NOMO-1 treated with DMSO at 0.1 percent for 48 hours (cell line): ENCODE measurements at regions not wholly inside any gene's neighbourhood (a gene's known extent, or its start where the extent isn't known, plus 50 kb on each side); places are given as distances from the start of the nearest gene placed in this dataset.
"Not testable (repeated sequence)": the region's sequence is repeated elsewhere in the genome, so short reads cannot be mapped to it uniquely, and the experiment has no call there.

Experiments
- DNase-seq: peaks from one replicate; lab custom pipeline; 2025; ENCODE audit not compliant: unreplicated experiment; lab: John Stamatoyannopoulos, UW

DNA sequence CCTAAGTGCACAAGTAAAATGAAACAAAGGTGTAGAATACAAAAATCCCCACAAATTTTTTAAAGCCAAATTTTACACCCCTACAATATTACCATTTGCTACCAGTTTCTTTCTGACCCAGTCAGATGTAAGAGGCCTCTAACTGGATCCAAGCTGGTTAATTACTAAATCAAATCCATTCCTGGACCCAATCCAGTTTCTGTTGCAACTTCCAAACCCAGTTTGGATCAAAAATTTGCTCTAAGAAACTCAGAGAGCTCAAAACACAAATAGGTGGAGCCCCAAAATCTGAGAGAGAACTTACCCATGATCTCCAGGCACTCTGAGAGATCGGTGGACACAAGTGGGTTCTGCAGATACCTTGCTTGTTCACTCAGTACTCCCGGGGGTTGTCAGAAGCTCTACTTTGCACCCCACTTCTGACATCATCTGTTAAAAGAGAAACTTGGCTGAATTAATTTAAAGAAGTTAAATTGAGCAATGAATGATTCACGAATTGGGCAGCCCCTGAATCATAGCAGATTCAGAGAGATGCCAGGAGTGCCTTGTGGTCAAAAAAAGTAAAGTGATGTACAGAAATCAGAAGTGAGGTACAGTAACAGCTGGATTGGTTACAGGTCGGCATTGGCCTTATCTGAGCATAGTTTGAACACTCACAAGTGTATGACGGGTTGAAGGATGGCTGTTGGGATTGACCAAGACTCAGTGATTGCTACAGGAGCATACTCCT, 448.0 kb downstream of the KCNT2 start:
- peak; percentile 16 for DNase-seq

DNA sequence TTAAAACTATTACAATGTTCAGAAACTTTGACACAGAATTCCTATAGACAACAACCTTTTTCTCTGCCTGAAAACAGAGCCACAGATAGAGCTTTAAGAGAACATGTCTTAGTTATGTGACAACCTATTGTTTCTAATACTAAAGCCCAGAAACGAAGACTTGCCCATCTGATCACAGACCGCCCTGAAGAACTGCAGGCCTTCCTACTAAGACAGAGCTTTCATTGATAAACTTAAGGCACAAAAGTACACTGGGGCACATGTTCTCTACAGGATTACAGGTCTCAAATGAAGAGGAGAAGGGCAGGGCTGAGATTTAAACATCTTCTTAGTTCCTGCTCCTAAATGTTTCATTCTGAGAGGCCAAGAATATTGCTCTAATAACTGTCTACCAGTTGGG, 452.7 kb downstream of the KCNT2 start:
- DNase-seq, result no peak

DNA sequence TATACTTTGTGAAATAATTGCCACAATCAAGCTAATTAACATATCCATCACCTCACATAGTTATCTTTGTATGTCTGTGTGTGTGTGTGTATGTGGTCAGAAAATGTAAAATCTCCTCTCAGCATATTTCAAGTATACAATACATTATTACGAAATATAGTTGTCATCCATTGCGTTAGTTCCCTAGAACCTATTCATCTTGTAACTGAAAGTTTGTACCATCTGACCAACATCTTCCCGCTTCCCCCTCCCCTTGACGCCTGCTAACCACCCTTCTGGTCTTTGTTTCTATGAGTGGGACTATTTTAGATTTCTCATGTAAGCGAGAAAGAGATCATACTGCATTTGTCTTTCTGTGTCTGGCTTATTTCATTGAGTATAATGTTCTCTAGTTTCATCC, 455.3 kb downstream of the KCNT2 start:
- DNase-seq, result peak; percentile 83

DNA sequence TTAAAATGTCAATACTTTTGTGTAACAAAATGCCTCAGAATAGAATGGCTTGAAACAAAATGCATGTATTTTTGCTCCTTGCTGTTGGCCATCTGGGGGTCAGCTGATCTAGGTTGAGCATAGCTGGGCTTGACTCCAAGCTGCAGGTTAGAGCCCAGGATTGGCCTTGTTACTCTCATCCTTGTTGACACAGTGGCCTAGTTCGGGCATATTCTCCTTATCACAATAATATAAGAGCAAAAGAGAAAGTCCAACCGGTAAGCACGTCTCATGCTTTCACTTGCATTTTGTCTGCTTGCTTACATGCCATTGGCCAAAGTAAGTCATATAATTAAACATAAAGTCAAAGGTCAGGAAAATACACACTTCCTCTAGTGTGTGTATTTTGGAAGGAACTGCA, 456.2 kb downstream of the KCNT2 start:
- DNase-seq, result no peak

DNA sequence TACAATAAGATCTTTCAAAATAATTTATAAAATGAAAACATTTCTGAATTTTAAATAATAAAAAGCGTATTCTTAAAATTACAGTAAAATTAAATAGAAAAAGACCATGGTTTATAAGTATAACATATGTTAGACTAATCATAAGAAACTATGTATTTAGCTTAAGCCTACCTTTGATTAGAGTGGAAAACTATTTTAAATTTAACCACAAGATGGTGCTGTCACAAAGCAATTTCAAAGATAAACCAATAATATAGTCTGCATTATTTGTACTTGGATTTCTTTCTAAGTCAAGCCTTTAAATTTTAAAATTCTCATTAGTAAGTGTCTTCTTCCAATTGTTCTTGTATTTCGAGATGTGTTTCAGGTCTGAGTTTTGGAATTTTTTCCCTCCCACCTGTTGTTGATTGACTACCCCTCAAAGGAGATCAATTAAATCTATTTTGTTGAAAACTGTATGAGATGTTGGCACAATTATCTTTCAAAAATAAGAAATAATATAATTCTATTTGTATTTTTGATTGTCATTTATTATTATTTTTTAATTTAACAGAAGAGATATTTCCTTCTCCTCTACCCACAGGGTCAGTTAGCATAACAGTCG, 459.8 kb downstream of the KCNT2 start:
- DNase-seq, result peak; percentile 51

DNA sequence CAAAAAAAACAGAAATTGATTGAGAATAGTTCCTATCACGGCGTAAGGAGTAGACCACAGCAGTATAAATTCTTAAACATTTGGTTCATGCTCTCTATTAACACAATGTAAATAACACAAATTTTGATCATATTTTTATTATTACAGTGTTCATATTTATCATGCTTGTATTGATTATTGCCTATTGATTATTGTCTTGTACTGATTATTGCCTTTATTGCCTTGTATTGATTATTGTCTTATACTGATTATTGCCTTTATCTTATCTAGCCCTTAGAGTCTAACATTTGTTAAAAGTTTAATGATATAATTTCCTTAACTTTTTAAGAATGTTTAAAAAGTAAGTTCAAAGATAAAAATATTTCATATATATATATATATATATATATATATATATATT, 460.7 kb downstream of the KCNT2 start:
- DNase-seq, result no peak

DNA sequence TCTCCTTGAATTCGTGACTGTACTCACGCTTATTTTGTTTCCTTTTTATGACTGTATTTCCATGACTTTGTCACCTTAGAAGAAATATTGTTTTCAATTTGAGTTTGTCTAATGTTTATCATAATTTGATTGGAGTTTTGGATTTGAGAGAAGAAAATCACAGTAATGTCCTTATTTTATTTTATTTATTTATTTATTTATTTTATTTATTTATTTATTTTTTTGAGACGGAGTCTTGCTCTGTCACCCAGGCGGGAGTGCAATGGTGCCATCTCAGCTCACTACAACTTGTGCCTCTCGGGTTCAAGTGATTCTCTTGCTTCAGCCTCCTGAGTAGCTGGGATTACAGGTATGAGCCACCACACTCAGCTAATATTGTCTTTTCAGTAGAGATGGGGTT, 463.1 kb downstream of the KCNT2 start:
- not testable (repeated sequence) for DNase-seq

DNA sequence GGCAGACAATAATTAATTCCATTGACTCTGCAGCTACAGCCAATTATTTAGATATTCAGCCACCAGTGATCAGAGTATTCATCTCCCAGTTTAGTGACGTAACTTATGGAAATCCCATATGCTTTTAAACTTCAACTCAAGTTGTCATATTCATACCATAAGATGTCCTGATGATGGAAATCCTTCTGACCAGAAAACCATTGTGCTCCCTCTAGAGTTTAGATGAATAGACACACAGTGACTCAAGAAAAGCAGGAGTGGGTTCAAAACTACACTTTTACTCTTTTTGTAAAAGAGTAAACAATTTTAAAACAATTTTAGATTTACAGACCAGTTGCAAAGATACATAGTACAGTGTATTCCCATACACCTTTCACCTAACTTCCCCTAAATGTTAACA, 463.7 kb downstream of the KCNT2 start:
- no peak for DNase-seq

DNA sequence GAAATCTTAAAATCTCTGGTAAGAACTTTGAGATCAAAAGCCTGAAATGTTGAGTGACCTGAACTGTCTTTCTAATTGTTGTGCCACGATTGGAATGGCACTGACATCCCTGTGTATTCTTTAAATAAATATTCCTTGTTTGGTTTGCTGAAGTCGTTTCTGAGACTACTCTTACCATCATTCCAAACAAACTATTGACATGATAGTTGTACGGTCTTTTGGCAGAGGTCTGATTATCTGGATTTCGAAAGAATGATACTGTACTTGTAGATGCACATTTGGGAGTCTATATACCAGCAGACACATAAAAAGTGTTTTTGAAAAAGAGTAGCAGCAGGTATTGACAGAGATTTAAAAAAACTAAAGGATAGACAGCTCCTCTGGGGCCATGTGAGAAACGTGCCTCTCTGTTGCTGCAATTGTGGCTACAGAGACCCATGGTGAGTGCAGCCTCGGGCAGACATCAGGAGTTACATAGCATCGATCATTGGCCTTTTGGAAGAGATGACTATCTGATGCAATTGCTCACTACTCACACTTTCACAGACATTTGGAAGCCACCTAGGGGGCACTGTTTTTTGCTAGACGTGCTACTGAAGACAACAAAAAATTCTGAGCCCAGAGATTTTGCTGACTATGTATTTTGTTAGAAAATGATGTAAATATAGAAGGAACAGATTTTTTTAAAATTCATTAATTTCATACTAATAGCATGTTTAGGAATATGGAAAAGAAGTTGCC, 464.5 kb downstream of the KCNT2 start:
- DNase-seq, result no peak

DNA sequence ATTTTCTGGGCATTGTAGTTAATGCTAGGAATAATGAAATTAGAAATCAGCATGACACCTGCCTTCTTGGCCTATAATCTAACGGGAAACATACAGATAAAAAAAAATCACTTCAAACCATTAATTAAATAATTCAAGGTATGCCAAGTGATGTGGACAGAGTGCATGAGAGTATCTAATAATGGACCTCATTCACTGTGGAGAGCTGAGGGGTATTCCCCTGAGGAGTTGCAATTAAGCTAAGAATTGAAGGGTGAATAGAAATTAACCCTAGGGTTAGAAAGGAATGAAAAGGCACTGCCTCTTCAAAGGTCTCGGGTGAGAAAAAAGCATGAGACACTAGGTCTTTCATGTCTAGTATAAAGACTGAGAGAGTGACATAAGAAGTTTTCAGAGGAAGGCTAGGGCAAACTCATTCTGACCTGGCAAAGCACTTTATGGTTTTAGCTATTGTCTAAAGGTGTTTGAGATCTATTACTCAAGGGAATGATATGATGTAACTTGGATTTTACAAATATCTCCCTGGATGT, 466.1 kb downstream of the KCNT2 start:
- DNase-seq, result no peak

DNA sequence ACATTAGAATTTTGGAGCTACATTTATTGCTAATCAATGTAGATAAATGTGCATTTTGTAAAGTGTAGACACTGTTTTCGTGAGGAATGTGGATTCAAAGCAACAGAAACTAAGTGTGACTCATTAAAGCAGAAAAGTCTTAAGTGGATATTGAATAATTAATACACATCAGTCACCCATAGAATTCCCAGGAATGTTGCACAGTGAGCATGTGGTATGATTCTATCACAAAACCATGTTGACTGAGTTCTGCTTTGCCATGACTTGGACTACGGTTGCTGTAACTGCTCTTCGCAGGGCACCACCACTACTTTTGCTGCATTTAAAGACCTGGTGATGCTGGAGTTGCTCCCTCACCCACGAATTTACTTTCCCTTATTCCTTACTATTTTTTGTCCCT, 471.8 kb downstream of the KCNT2 start:
- DNase-seq, result no peak

DNA sequence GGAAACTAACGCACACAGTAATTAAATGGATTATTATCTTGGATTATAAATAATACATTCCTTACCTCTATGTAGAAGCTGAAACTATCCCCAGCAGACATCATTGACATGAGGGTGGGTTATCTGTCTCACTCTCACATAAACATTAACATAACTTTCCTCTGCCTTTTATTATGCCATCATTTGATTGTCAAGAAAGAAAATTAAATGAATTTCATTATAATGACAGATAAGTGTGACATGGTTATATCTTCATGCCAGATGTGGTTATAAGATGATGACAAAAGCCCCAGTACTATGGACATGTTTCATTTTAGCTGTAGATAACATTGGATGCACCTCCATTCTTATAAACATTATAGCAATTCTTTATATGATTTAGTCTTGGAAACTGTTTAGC, 476.5 kb downstream of the KCNT2 start:
- DNase-seq, result no peak

DNA sequence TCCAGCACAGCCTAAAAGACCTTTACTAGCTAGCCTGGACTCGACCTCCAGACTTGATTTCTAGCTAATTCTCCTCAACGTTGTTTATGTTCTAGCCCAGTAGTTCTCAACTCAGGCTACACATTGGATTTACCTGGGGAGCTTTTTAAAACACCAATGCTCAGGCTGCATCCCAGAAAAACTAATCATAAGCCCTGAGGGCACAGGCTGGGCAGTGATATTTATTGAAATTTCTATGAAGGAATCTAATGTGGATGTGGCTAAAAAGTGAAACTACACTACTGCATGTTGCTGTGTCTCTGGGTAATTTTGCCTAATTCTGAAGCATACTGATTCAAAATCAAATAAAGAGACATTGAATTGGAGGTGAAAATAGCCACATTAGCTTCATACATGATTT, 479.4 kb downstream of the KCNT2 start:
- no peak for DNase-seq

DNA sequence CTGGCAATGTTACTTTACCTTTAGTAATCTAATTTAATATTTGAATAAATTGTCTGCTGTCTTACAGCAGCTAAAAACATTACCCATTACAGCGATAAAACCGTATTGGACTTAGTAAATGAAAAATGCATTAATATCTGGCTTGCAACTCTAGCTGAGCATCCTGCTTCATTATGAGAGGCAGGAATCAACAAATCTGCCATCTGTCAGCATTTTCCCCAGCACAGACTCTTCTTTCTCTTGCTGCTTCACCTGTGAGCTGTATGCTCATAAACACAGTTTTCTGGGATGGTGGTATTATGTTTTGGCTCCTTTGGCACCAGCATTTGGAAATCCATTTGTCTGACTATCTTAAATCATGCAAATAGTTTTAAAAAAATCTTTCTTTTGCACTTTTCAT, 487.1 kb downstream of the KCNT2 start:
- no peak for DNase-seq

DNA sequence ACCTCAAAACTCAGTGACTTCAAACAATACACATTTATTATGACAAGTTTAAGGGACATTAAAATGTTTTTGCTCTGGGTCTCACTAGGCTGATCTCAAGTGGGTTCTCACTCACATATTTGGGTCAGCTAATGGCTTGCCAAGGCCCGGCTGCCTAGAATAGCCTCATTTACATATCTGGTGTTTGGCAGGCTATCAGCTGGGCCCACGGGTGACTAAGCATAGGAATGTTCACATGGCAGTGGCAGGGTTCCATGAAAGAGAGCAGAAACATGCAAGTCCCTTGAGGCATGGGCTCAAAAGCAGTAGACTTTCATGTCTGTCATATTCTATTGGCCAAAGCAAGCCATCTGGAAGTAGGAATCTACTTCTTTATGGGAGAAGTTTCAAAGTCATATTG, 492.6 kb downstream of the KCNT2 start:
- DNase-seq, result no peak

DNA sequence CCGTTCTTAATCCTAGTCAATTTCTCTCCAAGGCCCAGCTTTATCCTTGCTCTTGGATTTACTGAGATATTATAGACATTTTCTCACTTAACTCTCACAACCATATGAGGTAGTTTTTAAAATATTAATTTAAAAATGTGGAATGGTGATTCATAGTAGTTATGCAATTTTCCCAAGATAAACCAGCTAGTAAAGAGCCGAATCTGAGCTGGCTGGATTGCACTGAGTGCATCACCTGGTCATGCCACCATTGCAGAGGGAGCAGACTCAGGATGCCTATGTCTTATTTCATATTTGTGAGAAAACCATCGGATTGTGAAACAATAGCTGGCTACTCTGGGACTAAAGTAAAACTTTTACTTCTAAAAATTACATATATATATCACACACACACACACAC, 494.0 kb downstream of the KCNT2 start:
- no peak for DNase-seq

DNA sequence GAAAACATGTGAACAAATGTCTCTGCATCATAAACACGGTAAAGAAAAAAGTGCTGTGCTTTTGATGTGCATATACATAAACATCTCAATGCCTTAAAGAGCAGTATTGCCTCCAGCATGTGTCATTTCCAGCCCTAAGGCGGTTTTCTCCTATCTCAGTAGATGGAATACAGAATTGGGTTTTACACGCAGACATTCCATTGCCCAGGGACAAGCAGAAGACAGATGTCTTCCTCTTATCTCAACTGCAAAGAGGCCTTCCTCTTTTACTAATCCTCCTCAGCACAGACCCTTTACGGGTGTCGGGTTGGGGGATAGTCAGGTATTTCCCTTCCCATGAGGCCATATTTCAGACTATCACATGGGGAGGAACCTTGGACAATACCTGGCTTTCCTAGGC, 499.2 kb downstream of the KCNT2 start:
- DNase-seq, result not testable (repeated sequence)

DNA sequence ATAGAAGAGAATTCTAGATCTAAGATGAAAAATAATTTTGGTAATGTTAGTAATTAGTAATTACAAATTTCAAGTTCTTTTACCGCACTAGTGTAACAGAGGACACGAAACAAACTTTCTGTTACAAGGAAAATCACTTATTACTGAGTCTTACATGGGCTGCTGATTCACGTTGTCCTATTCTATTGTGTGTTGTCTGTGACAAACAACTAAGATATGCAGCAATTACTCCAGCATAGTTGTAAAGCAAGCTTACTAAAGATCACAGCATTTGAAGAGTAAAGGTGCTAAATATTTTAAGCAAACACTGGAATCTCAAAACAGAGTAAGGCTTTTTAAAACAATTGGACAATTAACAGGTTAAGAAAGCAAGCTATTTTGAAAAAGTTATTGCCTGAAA, 502.3 kb downstream of the KCNT2 start:
- DNase-seq, result no peak

DNA sequence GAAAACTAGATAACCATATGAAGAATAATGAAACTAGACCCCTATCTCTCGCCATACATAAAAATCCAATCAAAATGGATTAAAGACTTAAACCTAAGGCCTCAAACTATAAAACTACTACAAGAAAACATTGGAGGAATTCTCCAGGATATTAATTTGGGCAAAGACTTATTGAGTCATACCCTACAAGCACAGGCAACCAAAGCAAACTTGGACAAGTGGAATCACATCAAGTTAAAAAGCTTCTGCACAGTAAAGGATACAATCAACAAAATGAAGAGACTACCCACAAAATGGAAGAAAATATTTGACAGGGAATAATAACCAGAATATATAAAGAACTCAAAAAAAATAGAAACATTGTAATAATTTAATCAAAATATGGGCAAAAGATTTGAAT, 505.4 kb downstream of the KCNT2 start:
- DNase-seq, result no peak

DNA sequence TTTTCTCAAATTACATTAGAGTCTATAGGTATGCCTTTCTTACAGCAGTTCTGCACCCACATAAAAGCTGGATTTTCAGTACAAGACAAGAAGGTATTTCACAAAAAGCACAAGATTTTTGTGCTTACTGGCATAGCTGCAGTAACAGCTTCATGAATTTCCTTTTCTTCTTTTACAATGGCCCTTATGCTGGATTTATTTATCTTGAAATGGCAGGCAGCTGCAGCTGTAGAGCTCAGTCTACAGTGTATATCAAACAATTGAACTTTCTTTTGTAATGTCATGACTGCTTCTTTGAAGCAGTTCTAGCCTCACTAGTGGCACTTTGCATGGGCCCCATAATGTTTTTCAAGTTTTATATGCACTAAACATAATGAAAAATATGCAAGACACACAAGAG, 510.2 kb downstream of the KCNT2 start:
- DNase-seq, result no peak

DNA sequence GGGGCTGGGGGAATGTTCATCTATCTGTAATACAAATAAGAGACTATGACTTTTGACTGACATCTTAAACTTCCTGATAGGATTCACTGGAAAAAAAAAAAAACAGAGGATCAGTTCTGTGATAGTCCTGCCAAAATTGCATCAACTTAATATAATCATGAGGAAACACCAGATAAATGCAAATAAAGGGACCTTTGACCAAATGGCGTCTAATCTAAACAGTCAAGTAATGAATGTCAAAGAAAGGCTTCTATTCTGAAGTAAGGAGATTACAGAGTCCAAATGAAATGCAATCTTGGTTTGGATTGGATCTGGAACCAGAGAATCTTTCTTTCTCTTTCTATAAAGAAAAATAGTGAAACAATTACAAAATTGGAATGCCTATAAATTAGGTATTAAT, 513.4 kb downstream of the KCNT2 start:
- no peak for DNase-seq
